HS-27A (cell line): ENCODE measurements at regions not wholly inside any gene's neighbourhood (a gene's known extent, or its start where the extent isn't known, plus 50 kb on each side); places are given as distances from the start of the nearest gene placed in this dataset.
"Not testable (repeated sequence)": the region's sequence is repeated elsewhere in the genome, so short reads cannot be mapped to it uniquely, and the experiment has no call there.

ENCODE experiments used
- DNase-seq: peaks from one replicate; pipeline ENCODE4 v3.0.0-alpha.2; 2012; ENCODE audit warnings: low read depth, missing footprints

- DNase-seq, result no peak
These were observed 70.0 kb downstream of the KCTD15 start for GRCh38 chr19:33866696-33867095.

GRCh38 chr19:33868076-33868735 is 71.5 kb downstream of the KCTD15 start:
- no peak for DNase-seq

GRCh38 chr19:33868788-33869412 is 72.2 kb downstream of the KCTD15 start:
- DNase-seq, result no peak

DNA sequence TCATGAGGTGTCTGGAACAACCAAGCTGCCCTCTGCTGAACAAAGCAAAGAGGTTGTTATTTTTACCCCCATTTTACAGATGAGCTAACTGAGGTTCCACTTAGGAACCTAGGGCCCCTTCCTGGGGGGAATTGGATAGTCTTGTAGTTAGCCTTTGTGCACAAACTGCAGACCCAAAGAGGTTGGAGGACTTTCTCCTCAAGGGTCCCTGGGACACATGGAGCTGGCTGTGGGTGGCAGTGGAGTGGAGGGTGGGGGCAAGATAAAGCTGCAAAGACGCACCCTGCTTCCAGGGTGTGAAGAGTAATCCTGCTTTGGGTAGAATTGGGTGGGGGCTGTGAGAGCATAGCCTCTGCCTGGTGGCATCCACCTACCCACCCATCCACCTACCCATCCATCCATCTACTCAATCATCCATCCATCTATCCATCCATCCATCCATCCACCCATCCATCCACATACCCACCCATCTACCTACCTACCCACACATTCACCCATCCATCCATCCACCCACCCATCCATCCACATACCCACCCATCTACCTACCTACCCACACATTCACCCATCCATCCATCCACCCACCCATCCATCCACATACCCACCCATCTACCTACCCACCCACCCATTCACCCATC is 73.7 kb downstream of the KCTD15 start:
- not testable (repeated sequence) for DNase-seq

DNA sequence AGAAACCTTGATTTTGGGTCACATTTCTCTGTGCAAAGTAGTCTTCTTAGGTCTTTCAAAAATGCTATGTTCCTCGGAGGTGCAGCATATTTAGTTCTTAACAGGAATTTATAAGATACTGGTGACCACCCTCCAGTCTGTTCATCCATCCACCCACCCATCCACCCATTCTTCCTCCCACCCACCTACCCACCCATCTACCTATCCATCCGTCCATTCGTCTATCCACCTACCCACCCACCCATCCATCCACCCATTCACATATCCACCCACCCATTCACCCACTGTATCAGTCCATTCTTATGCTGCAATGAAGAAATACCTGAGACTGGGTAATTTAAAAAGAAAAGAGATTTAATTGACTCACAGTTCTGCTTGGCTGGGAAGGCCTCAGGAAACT is 74.9 kb downstream of the KCTD15 start:
- DNase-seq, result no peak

- no peak for DNase-seq
These were observed 76.0 kb downstream of the KCTD15 start for GRCh38 chr19:33872445-33873320.

DNA sequence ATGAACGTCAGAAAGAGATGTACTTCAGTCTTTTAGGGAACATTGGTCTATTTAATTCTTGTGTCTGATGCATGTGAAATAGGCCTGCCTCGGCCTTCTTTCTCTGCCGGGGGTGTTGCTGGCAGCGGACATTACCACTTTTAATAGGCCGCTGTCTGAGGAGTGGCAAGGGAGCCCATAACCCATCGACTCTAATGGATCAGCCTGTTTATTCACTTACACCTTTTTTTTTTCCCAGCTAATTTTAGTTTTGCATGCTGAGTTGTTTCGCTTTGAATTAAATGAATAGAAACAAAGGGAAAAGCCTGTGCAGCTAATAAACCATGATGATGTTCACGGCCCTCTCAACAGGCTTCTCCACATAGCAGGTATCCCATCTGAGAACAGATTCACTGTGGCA is 78.4 kb downstream of the KCTD15 start:
- DNase-seq, result no peak

GRCh38 chr19:33876192-33876591 is 79.5 kb downstream of the KCTD15 start:
- no peak for DNase-seq

GRCh38 chr19:33878030-33878544 is 81.4 kb downstream of the KCTD15 start:
- no peak for DNase-seq

- DNase-seq, result no peak
These were observed 82.5 kb downstream of the KCTD15 start for GRCh38 chr19:33878910-33879810.

DNA sequence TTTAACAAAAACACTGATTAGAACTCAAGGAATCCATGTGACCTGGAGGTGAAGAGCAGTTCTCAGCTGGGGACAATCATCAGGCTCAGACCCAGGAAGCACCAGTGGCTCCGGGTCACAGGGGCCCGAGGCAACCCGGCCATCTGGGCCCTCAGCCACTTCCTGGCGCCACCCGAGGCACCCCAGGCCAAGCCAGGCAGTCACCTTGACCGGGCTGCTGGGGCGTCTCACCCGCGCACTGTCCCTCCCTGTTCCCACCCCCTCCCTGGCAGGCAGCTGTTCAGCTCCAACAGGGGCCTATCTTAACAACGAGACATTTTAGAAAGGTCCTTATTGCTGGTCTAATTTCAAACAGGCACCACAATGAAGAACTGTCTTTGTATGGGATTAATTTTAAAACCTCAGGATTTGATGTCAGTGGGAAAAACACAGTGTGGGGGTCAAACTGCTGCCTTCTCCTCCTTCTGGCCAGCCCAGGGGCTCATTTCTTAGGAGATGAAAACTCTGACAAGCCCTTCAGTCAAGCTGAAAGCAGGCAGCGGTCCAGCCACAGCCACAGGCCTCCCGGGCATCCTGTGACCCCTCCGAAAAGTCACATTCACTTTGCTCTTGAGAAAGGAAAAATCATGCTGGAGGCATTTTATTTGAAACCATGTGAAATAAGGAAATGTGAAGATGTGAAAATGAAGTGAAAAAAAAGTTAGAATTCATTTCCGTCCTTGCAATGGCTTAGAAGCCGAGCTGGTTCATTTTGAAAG is 83.3 kb downstream of the KCTD15 start:
- no peak for DNase-seq

DNA sequence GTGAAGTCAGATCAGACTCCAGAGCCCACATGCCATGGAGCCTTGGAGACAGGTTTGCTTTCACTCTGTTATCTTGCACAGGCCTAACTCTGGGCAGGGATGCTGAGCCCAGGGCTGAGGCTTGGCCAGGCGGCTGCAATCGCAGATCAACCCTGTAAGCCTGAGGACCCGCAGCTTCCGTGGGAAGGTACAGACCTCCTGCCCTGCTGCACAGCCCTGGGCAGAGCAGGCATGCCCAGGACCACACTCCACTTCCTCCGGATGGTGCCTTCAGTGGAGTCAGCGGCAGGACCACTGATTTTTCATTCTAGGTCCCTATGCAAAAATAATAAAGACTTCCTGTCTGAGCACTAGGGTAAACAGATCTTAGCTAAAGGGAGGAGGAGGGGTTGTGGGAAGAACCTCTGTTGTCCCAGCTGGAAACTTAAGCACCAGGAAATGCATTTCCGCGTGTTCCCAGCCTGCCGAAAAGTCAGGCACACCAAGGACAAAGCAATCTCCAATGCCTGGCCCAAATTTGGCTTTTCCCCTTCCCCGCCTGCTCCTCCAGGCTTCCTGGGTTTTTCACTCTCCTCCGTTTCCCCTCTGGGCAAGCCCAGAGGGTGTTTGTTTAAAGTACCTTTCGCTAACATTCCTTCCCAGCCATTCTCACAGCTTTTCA is 87.3 kb downstream of the KCTD15 start:
- DNase-seq, result no peak

DNA sequence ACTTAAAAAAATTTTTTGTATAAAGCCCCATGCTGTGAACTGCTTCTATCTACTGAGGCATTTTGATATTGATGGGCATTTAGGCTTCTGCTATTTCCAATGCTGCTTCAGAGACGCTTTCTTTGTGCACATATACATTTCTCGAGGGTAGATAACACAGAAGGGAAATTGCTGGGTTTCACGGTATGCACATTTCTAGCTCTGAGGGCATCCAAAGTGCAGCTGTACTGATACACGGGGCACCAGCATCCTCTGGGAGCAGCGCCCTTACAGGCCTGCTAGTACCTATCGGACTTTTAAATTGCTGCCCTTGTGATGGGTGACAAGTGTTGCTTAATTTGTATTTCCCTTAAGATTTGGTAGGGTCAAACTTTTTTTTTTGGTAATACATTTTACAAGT is 88.6 kb downstream of the KCTD15 start:
- DNase-seq, result no peak

GRCh38 chr19:33887891-33888290 is 91.2 kb downstream of the KCTD15 start:
- no peak for DNase-seq

- DNase-seq, result no peak
These were observed 92.0 kb downstream of the KCTD15 start for GRCh38 chr19:33888665-33889064.

GRCh38 chr19:33890569-33890968 is 93.9 kb downstream of the KCTD15 start:
- DNase-seq, result no peak

DNA sequence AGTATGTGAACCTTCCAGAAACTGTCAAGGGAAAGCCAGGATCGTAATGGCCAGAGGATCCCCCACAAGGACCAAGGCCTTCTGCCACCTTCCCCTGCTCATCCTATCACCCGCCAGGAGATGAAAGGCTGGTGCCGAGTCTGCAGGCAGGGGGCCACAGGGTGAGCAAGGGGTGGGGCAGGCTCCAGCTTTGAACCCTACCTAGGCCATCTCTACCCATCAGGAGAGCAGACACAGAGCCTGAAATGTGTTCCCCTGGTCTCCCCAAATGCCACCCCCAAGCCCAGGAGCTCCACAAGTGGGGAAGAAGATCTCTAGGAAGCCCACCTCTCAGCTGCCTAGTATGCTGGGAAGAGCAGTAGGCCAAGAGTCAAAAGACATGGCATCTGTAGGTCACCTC is 95.1 kb downstream of the KCTD15 start:
- no peak for DNase-seq

- no peak for DNase-seq
These were observed 98.1 kb downstream of the KCTD15 start for GRCh38 chr19:33894787-33895186.

DNA sequence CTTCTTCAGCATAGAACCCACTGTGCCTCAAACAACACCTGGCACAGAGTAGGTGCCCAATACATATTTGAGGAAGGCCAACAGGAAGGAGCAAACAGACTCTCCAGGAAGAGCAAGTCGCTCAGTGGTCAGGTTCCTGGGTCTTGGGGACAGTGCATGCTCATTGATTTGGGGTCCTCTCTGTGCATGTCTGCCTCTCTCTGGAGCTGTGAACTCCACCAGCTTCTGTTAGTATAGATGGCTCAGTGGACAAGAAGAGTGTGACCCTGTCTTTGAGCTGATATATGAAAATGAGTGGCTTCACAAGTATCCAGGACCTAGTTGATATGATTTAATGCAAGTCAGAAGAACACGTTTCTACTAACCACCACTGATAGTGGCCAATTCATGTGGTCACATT is 98.7 kb downstream of the KCTD15 start:
- no peak for DNase-seq

DNA sequence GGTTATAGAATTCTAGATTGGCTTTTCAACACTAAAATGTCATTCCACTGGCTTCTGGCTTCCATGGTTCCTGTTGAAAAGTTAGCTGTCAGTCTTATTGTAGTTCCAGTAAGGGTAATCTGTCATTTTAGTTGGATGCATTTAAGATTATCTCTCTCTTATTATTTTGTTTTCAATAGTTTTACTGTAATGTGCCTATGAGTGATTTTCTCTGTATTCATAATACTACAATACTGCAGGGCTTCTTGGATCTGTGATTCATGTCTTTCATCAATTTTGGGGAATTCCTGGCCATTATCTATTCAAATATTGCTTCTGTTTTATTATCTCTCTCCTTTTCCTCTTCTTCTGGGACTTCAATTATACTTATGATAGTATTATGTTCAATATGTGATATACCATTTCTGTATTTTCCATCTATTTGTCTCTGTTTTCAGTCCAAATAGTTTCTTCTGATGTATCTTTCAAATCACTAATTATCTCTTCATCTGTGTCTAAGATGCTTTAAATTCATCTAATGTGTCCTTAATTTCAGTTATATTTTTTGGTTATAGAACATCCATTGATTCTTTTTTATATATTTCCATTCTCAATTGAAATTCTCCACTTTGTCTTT is 101.5 kb downstream of the KCTD15 start:
- DNase-seq, result no peak
